ENCODE measurements at regions not wholly inside any gene's neighbourhood (a gene's known extent, or its start where the extent isn't known, plus 50 kb on each side); places are given as distances from the start of the nearest gene placed in this dataset.

GRCh38 chr19:29045679-29046254 is 167.2 kb downstream of the UQCRFS1 start:
- TF ChIP-seq, protein P1, sequence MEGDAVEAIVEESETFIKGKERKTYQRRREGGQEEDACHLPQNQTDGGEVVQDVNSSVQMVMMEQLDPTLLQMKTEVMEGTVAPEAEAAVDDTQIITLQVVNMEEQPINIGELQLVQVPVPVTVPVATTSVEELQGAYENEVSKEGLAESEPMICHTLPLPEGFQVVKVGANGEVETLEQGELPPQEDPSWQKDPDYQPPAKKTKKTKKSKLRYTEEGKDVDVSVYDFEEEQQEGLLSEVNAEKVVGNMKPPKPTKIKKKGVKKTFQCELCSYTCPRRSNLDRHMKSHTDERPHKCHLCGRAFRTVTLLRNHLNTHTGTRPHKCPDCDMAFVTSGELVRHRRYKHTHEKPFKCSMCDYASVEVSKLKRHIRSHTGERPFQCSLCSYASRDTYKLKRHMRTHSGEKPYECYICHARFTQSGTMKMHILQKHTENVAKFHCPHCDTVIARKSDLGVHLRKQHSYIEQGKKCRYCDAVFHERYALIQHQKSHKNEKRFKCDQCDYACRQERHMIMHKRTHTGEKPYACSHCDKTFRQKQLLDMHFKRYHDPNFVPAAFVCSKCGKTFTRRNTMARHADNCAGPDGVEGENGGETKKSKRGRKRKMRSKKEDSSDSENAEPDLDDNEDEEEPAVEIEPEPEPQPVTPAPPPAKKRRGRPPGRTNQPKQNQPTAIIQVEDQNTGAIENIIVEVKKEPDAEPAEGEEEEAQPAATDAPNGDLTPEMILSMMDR (tag by site-specific recombination; IDR thresholded peaks at IDR 0.05), result no peak
- TF ChIP-seq ZNF776 (tag by site-specific recombination; IDR thresholded peaks at IDR 0.05; ENCODE audit: borderline replicate concordance), result no peak
- TF ChIP-seq ZNF292 (tag by site-specific recombination; IDR thresholded peaks at IDR 0.05; ENCODE audit: borderline replicate concordance, low read depth), result no peak
